IPS-18a (cell line): ENCODE measurements at regions not wholly inside any gene's neighbourhood (a gene's known extent, or its start where the extent isn't known, plus 50 kb on each side); places are given as distances from the start of the nearest gene placed in this dataset.
"Not testable (repeated sequence)": the region's sequence is repeated elsewhere in the genome, so short reads cannot be mapped to it uniquely, and the experiment has no call there.

Source experiments
- H3K27ac ChIP-seq: one replicate; pipeline ENCODE4 v1.5.1; 2013; ENCODE audit warnings: low read length
- H3K27me3 ChIP-seq: one replicate; pipeline ENCODE4 v1.6.1; 2013; ENCODE audit warnings: mild to moderate bottlenecking, low read length; ENCODE audit not compliant: control insufficient read depth, insufficient read depth
- H3K36me3 ChIP-seq: one replicate; pipeline ENCODE4 v1.6.1; 2013; ENCODE audit warnings: low read depth, low read length; ENCODE audit not compliant: control insufficient read depth
- H3K4me1 ChIP-seq: one replicate; pipeline ENCODE4 v1.6.1; 2013; ENCODE audit warnings: low read depth, low read length; ENCODE audit not compliant: control insufficient read depth
- H3K4me3 ChIP-seq: one replicate; pipeline ENCODE4 v1.5.1; 2013; ENCODE audit warnings: low read length
- H3K9ac ChIP-seq: one replicate; pipeline ENCODE4 v1.6.1; 2013; ENCODE audit warnings: mild to moderate bottlenecking, low read length, moderate library complexity
- H3K9me3 ChIP-seq: one replicate; pipeline ENCODE4 v1.6.1; 2013; ENCODE audit warnings: low read depth, low read length; ENCODE audit not compliant: control insufficient read depth

GRCh38 chr5:23451156-23451555, 56.3 kb upstream of the PRDM9 start:
- Histone ChIP-seq H3K4me1 (no peaks in the 10 kb centered on the region), H3K9ac (no peak overlapping the region), H3K27me3 (no peaks in the 10 kb centered on the region), H3K4me3 (no peak overlapping the region), H3K9me3 (no peaks in the 10 kb centered on the region), H3K36me3 (no peaks in the 10 kb centered on the region), H3K27ac (no peak overlapping the region)

- no peaks in the 10 kb centered on the region for H3K27me3 ChIP-seq
- no peaks in the 10 kb centered on the region for H3K36me3 ChIP-seq
- no peak overlapping the region for H3K9ac ChIP-seq
- H3K4me1 ChIP-seq: no peaks in the 10 kb centered on the region
- H3K9me3 ChIP-seq: no peaks in the 10 kb centered on the region
- H3K4me3 ChIP-seq: no peak overlapping the region
- H3K27ac ChIP-seq: no peak overlapping the region
Measured at GRCh38 chr5:23450187-23450586, 57.2 kb upstream of the PRDM9 start.

- Histone ChIP-seq H3K36me3 (no peaks in the 10 kb centered on the region), H3K27ac (no peak overlapping the region), H3K4me3 (no peak overlapping the region), H3K27me3 (no peaks in the 10 kb centered on the region), H3K4me1 (no peaks in the 10 kb centered on the region), H3K9me3 (no peaks in the 10 kb centered on the region), H3K9ac (no peak overlapping the region)
Measured at GRCh38 chr5:23448627-23449026, 58.8 kb upstream of the PRDM9 start.

- no peaks in the 10 kb centered on the region for H3K4me1 ChIP-seq
- H3K9ac ChIP-seq: no peak overlapping the region
- no peaks in the 10 kb centered on the region for H3K36me3 ChIP-seq
- H3K27me3 ChIP-seq: no peaks in the 10 kb centered on the region
- H3K4me3 ChIP-seq: no peak overlapping the region
- H3K27ac ChIP-seq: no peak overlapping the region
- no peaks in the 10 kb centered on the region for H3K9me3 ChIP-seq
Measured at GRCh38 chr5:23446424-23446823, 61.0 kb upstream of the PRDM9 start.

GRCh38 chr5:23445573-23445972, 61.8 kb upstream of the PRDM9 start:
- Histone ChIP-seq H3K27me3 (no peaks in the 10 kb centered on the region), H3K27ac (no peak overlapping the region), H3K9ac (no peak overlapping the region), H3K9me3 (no peaks in the 10 kb centered on the region), H3K4me3 (no peak overlapping the region), H3K36me3 (no peaks in the 10 kb centered on the region), H3K4me1 (no peaks in the 10 kb centered on the region)

GRCh38 chr5:23440703-23441102, 66.7 kb upstream of the PRDM9 start:
- Histone ChIP-seq H3K9ac (no peak overlapping the region), H3K9me3 (no peaks in the 10 kb centered on the region), H3K4me1 (no peaks in the 10 kb centered on the region), H3K27me3 (no peaks in the 10 kb centered on the region), H3K36me3 (no peaks in the 10 kb centered on the region), H3K27ac (no peak overlapping the region), H3K4me3 (no peak overlapping the region)

- Histone ChIP-seq H3K9ac (no peak overlapping the region), H3K27ac (no peak overlapping the region), H3K4me1 (no peaks in the 10 kb centered on the region), H3K27me3 (no peaks in the 10 kb centered on the region), H3K4me3 (no peak overlapping the region), H3K9me3 (no peaks in the 10 kb centered on the region), H3K36me3 (no peaks in the 10 kb centered on the region)
Measured at GRCh38 chr5:23437011-23437410, 70.4 kb upstream of the PRDM9 start.

GRCh38 chr5:23433534-23434315, 73.7 kb upstream of the PRDM9 start:
- Histone ChIP-seq H3K27ac (no peak overlapping the region), H3K9me3 (no peaks in the 10 kb centered on the region), H3K4me1 (no peaks in the 10 kb centered on the region), H3K27me3 (no peaks in the 10 kb centered on the region), H3K4me3 (no peak overlapping the region), H3K36me3 (no peaks in the 10 kb centered on the region), H3K9ac (no peak overlapping the region)

GRCh38 chr5:23428705-23429104, 78.7 kb upstream of the PRDM9 start:
- Histone ChIP-seq H3K9ac (no peak overlapping the region), H3K27ac (no peak overlapping the region), H3K4me3 (no peak overlapping the region), H3K36me3 (no peaks in the 10 kb centered on the region), H3K9me3 (no peaks in the 10 kb centered on the region), H3K27me3 (no peaks in the 10 kb centered on the region), H3K4me1 (no peaks in the 10 kb centered on the region)

GRCh38 chr5:23420214-23420613, 87.2 kb upstream of the PRDM9 start:
- not testable (repeated sequence) for H3K27me3 ChIP-seq, H3K9me3 ChIP-seq, H3K4me3 ChIP-seq, H3K4me1 ChIP-seq, H3K27ac ChIP-seq, H3K36me3 ChIP-seq, H3K9ac ChIP-seq

- Histone ChIP-seq H3K27me3 (no peaks in the 10 kb centered on the region), H3K4me3 (no peak overlapping the region), H3K36me3 (no peaks in the 10 kb centered on the region), H3K27ac (no peak overlapping the region), H3K4me1 (no peaks in the 10 kb centered on the region), H3K9ac (no peak overlapping the region), H3K9me3 (peaks cover 5% of the 10 kb centered on the region)
Measured at GRCh38 chr5:23419115-23419514, 88.3 kb upstream of the PRDM9 start.

GRCh38 chr5:23412515-23412914, 94.9 kb upstream of the PRDM9 start:
- Histone ChIP-seq H3K4me3 (no peak overlapping the region), H3K27me3 (no peaks in the 10 kb centered on the region), H3K27ac (no peak overlapping the region), H3K9me3 (no peaks in the 10 kb centered on the region), H3K36me3 (no peaks in the 10 kb centered on the region), H3K4me1 (no peaks in the 10 kb centered on the region), H3K9ac (no peak overlapping the region)
